ENCODE measurements at regions not wholly inside any gene's neighbourhood (a gene's known extent, or its start where the extent isn't known, plus 50 kb on each side); places are given as distances from the start of the nearest gene placed in this dataset.

DNA sequence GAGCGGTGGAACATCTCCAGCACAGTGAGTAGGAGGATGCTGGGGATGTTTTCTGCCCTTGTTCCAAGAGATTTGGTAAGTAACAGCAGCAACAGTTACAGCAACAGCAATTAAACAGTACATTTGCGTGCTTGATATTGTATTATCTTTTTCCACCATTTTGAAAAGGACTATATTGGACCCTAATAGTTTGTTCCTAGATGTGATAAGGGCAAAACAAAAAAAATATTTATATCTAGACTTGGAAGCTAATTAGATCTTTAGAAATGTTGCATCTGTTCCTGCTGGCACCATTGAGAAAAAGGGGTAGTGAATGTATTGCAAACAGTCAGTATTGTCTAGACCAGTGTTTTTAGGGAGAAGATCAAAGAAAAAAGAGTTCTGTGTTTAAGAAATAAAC is 759.9 kb downstream of the JRKL start:
- TF ChIP-seq, protein P1, sequence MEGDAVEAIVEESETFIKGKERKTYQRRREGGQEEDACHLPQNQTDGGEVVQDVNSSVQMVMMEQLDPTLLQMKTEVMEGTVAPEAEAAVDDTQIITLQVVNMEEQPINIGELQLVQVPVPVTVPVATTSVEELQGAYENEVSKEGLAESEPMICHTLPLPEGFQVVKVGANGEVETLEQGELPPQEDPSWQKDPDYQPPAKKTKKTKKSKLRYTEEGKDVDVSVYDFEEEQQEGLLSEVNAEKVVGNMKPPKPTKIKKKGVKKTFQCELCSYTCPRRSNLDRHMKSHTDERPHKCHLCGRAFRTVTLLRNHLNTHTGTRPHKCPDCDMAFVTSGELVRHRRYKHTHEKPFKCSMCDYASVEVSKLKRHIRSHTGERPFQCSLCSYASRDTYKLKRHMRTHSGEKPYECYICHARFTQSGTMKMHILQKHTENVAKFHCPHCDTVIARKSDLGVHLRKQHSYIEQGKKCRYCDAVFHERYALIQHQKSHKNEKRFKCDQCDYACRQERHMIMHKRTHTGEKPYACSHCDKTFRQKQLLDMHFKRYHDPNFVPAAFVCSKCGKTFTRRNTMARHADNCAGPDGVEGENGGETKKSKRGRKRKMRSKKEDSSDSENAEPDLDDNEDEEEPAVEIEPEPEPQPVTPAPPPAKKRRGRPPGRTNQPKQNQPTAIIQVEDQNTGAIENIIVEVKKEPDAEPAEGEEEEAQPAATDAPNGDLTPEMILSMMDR (IDR thresholded peaks at IDR 0.05), result no peak
- TF ChIP-seq POLR2A (IDR thresholded peaks at IDR 0.05), result no peak

Data from Peyer's patch (tissue), 4 donors.